Upper lobe of left lung (tissue), 4 donors: ENCODE measurements at regions not wholly inside any gene's neighbourhood (a gene's known extent, or its start where the extent isn't known, plus 50 kb on each side); places are given as distances from the start of the nearest gene placed in this dataset.

Source experiments
- CTCF ChIP-seq, 6 experiments: fragments of 450-650 bp in 4 of 6; fragments of 200-600 bp in 2 of 6; sonication (generic) in 2 of 6; IDR thresholded peaks; one replicate each; pipeline ENCODE4 v1.5.1; 2016 to 2019; ENCODE audit warnings: antibody characterized with exemption in 6 of 6
- POLR2AphosphoS5 ChIP-seq, 2 donors: sonication (generic); formaldehyde crosslinking; IDR thresholded peaks; one replicate each; pipeline ENCODE4 v1.5.1; 2017; ENCODE audit warnings: antibody characterized with exemption in 2 of 2

- TF ChIP-seq CTCF (IDR thresholded peaks at IDR 0.05): no peak
- no peak for TF ChIP-seq POLR2AphosphoS5 (IDR thresholded peaks at IDR 0.05)
Measured at GRCh38 chr9:82208741-82209450, 220.3 kb downstream of the SPATA31D1 start.
